ENCODE measurements at regions not wholly inside any gene's neighbourhood (a gene's known extent, or its start where the extent isn't known, plus 50 kb on each side); places are given as distances from the start of the nearest gene placed in this dataset.

DNA sequence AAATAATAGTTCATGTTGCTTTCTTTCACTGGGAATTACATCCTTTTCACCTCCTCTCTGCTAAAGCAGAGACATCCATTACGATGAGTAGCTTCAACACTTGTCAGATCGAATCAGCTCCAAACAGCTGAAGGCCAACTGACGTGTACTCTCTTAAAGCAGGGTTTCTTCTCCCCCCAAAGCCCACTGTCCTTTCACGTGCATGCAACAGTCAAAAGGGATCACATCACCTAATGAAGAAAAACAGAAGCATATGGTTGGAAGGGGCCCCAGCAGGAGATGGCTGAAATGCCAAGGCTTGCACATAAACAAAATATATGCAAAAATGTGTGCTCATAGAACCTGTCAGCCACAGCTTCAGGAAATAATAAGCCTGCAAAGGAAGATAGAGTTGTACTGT lies 421.6 kb downstream of the ANXA1 start:
- no peak overlapping the region for H3K4me2 ChIP-seq (replicated peaks; ENCODE audit: extremely low read depth, low read length, poor library complexity, severe bottlenecking)
- Mint-ChIP-seq H3K4me3 (no peak overlapping the region), H3K27me3 (ENCODE audit: low read depth in 3 of 3) (peaks cover 0 to 1% (median 0%) of the 10 kb centered on the region in 3 donors)

DNA sequence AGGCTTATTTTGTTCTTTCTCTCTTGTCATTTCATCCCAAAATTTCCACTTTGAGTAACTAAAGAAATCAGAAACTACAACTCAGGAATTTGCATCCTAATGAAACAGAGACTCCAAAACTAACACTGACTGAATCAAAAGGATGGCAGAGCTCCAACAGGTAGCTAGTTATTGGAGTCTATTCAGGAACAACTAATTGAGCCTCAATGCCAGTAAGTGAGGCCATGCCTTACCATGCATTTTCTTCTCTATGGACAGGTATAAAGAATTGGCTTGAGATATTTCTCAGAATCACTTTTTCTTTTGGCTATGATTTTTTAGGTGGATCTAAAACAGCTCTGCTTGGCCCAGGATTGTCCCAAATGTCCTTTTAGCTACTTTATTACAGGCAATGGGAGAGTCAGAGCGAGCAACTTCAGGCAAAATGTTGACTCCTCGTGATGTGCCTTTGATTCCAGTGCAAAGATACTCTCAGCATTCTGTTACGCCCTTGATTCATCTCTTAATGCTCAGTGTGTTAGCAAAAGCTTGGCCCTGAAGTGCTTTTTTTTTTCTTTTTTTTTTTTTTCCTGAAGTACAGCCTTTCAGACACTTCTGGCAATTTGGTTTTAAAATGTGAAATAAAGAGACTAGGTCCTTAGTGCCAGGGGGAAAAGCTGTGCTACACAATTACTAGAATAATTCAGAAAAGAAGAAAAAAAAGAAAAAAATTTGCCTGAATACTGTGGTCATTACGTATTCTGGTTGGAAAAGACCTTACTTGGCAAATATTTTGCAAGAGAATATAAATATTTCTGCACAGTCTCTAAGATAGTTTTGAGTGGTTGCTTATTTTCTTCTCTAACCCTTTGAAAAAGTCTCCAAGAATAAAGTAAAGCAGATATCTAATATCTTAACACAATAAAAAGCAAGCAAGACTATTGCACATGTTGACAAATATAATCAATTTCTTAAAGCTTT lies 423.7 kb downstream of the ANXA1 start:
- no peaks in the 10 kb centered on the region for H3K27me3 ChIP-seq (ENCODE audit: control insufficient read depth in 2 of 2, insufficient read depth in 2 of 2, low read length in 2 of 2)
- no peaks in the 10 kb centered on the region for H3K9me3 ChIP-seq (replicated peaks in 1 of 2; ENCODE audit: control insufficient read depth in 1 of 2, insufficient read depth in 1 of 2, low read length in 2 of 2)
- no peaks in the 10 kb centered on the region for H4K20me1 ChIP-seq (ENCODE audit: insufficient read depth, low read length)
- H3K9me3 Mint-ChIP-seq = no peaks in the 10 kb centered on the region
- no peak overlapping the region for H3K4me2 ChIP-seq (replicated peaks; ENCODE audit: extremely low read depth, low read length, poor library complexity, severe bottlenecking)
- H2AFZ ChIP-seq (ENCODE audit: insufficient read depth, low read depth, low read length, poor library complexity, severe bottlenecking) = no peak overlapping the region
- no peak overlapping the region for H3K4me3 Mint-ChIP-seq
- H3K4me3 ChIP-seq (replicated peaks in 1 of 3; ENCODE audit: low read depth in 2 of 3, low read length in 3 of 3) = no peak overlapping the region
- H3K36me3 Mint-ChIP-seq = no peaks in the 10 kb centered on the region
- no peak for DNase-seq
- no peaks in the 10 kb centered on the region for H3K79me2 ChIP-seq (ENCODE audit: insufficient read depth, low read length)
- no peak overlapping the region for H3K27ac Mint-ChIP-seq
- peaks cover 0 to under 1% (median 0%) of the 10 kb centered on the region in 3 donors for H3K27me3 Mint-ChIP-seq (ENCODE audit: low read depth in 3 of 3)
- H3K4me1 Mint-ChIP-seq = no peaks in the 10 kb centered on the region
- no peak overlapping the region for H3K9ac ChIP-seq (ENCODE audit: insufficient read depth, low read length, poor library complexity, severe bottlenecking)
- TF ChIP-seq, protein P1, sequence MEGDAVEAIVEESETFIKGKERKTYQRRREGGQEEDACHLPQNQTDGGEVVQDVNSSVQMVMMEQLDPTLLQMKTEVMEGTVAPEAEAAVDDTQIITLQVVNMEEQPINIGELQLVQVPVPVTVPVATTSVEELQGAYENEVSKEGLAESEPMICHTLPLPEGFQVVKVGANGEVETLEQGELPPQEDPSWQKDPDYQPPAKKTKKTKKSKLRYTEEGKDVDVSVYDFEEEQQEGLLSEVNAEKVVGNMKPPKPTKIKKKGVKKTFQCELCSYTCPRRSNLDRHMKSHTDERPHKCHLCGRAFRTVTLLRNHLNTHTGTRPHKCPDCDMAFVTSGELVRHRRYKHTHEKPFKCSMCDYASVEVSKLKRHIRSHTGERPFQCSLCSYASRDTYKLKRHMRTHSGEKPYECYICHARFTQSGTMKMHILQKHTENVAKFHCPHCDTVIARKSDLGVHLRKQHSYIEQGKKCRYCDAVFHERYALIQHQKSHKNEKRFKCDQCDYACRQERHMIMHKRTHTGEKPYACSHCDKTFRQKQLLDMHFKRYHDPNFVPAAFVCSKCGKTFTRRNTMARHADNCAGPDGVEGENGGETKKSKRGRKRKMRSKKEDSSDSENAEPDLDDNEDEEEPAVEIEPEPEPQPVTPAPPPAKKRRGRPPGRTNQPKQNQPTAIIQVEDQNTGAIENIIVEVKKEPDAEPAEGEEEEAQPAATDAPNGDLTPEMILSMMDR (IDR thresholded peaks at IDR 0.05) = no peak
- no peaks in the 10 kb centered on the region for H3K36me3 ChIP-seq (replicated peaks in 1 of 2; ENCODE audit: control insufficient read depth in 1 of 2, insufficient read depth in 2 of 2, low read length in 2 of 2)
- intact Hi-C loops (cut with micrococcal nuclease) = no loop called here
- H3K27ac ChIP-seq (ENCODE audit: low read depth in 1 of 2, low read length in 2 of 2) = no peak overlapping the region
- 87% methylated on average over 3 of the region's 4 CpGs for WGBS (ENCODE audit: insufficient coverage)
- H3K4me1 ChIP-seq (ENCODE audit: control insufficient read depth in 1 of 2, insufficient read depth in 2 of 2, low read length in 2 of 2) = no peaks in the 10 kb centered on the region

More for the DNA sequence above, 421.6 kb downstream of the ANXA1 start:
- WGBS (ENCODE audit: insufficient coverage) = 90% methylated on average over 3 of the region's 4 CpGs
- no peaks in the 10 kb centered on the region for H3K79me2 ChIP-seq (ENCODE audit: insufficient read depth, low read length)
- no peaks in the 10 kb centered on the region for H3K4me1 ChIP-seq (ENCODE audit: control insufficient read depth in 1 of 2, insufficient read depth in 2 of 2, low read length in 2 of 2)
- no peaks in the 10 kb centered on the region for H3K9me3 Mint-ChIP-seq
- no peaks in the 10 kb centered on the region for H3K36me3 Mint-ChIP-seq
- TF ChIP-seq, protein P1 (IDR thresholded peaks at IDR 0.05) = no peak
- DNase-seq = no peak
- no peaks in the 10 kb centered on the region for H3K27me3 ChIP-seq (ENCODE audit: control insufficient read depth in 2 of 2, insufficient read depth in 2 of 2, low read length in 2 of 2)
- no peaks in the 10 kb centered on the region for H3K4me1 Mint-ChIP-seq
- H3K27ac ChIP-seq (ENCODE audit: low read depth in 1 of 2, low read length in 2 of 2) = no peak overlapping the region
- H3K9me3 ChIP-seq (replicated peaks in 1 of 2; ENCODE audit: control insufficient read depth in 1 of 2, insufficient read depth in 1 of 2, low read length in 2 of 2) = no peaks in the 10 kb centered on the region
- intact Hi-C loops (cut with micrococcal nuclease) = no loop called here
- no peaks in the 10 kb centered on the region for H3K36me3 ChIP-seq (replicated peaks in 1 of 2; ENCODE audit: control insufficient read depth in 1 of 2, insufficient read depth in 2 of 2, low read length in 2 of 2)
- H3K27ac Mint-ChIP-seq = no peak overlapping the region
- no peaks in the 10 kb centered on the region for H4K20me1 ChIP-seq (ENCODE audit: insufficient read depth, low read length)
- no peak overlapping the region for H3K9ac ChIP-seq (ENCODE audit: insufficient read depth, low read length, poor library complexity, severe bottlenecking)
- H3K4me3 ChIP-seq (replicated peaks in 1 of 3; ENCODE audit: low read depth in 2 of 3, low read length in 3 of 3) = no peak overlapping the region
- no peak overlapping the region for H2AFZ ChIP-seq (ENCODE audit: insufficient read depth, low read depth, low read length, poor library complexity, severe bottlenecking)

All from CD14-positive monocyte (primary cell).